Upper lobe of left lung (tissue), 6 donors: ENCODE measurements at regions not wholly inside any gene's neighbourhood (a gene's known extent, or its start where the extent isn't known, plus 50 kb on each side); places are given as distances from the start of the nearest gene placed in this dataset.

Source experiments
- ATAC-seq, 2 donors: fragments of 200-7000 bp; cut with Tn5 transposase; one replicate each; pipeline ENCODE4 v1.9.1; 2022; ENCODE audit warnings: mild to moderate bottlenecking in 2 of 2, moderate library complexity in 2 of 2; ENCODE audit not compliant: low FRiP score in 2 of 2
- DNase-seq, 2 donors: peaks; one replicate each; pipeline ENCODE4 v3.0.0-alpha.2; 2019 to 2020
- H3K27ac ChIP-seq, 4 donors: fragments of 200-600 bp; sonication (generic); one replicate each; pipeline ENCODE4 v1.5.1; 2016 to 2019
- H3K27me3 ChIP-seq, 4 donors: fragments of 200-600 bp; sonication (generic); one replicate each; pipeline ENCODE4 v1.5.1; 2017 to 2019
- H3K36me3 ChIP-seq, 4 donors: fragments of 200-600 bp; sonication (generic); one replicate each; pipeline ENCODE4 v1.5.1; 2016 to 2019
- H3K4me1 ChIP-seq, 4 donors: fragments of 200-600 bp; sonication (generic); one replicate each; pipeline ENCODE4 v1.5.1; 2018 to 2019
- H3K4me3 ChIP-seq, 4 donors: fragments of 200-600 bp; sonication (generic); one replicate each; pipeline ENCODE4 v1.5.1; 2017 to 2019; ENCODE audit warnings: mild to moderate bottlenecking in 2 of 4, moderate library complexity in 1 of 4
- H3K9me3 ChIP-seq, 4 donors: fragments of 200-600 bp; sonication (generic); one replicate each; pipeline ENCODE4 v1.5.1; 2018 to 2019
- EP300 ChIP-seq, 4 donors: sonication (generic); formaldehyde crosslinking; IDR thresholded peaks; one replicate each; pipeline ENCODE4 v1.5.1; 2017; ENCODE audit warnings: antibody characterized with exemption in 4 of 4, control low read depth in 2 of 4
- POLR2A ChIP-seq, 4 donors: fragments of 450-650 bp; IDR thresholded peaks; one replicate each; pipeline ENCODE4 v1.5.1; 2016 to 2017; ENCODE audit warnings: antibody characterized with exemption in 4 of 4, mild to moderate bottlenecking in 2 of 4
- POLR2AphosphoS5 ChIP-seq, 2 donors: sonication (generic); formaldehyde crosslinking; IDR thresholded peaks; one replicate each; pipeline ENCODE4 v1.5.1; 2017; ENCODE audit warnings: antibody characterized with exemption in 2 of 2
- WGBS, 2 donors: methylation state at CpG; one replicate each; pipeline ENCODE4 v1.1.5; 2017 to 2018; 5-methylcytosine and 5-hydroxymethylcytosine counted together
- TF ChIP-seq, protein P1 (sequence below), 6 experiments: fragments of 450-650 bp in 4 of 6; fragments of 200-600 bp in 2 of 6; sonication (generic) in 2 of 6; IDR thresholded peaks; one replicate each; pipeline ENCODE4 v1.5.1; 2016 to 2019; ENCODE audit warnings: antibody characterized with exemption in 6 of 6
- donor health status: DM: no; HTN: no; CAD: no; lungs with moderate emphysema.
- donor health status: DM: no; HTN: yes; CAD: no; lungs with severe emphysema.

GRCh38 chr15:25237291-25237978 is 201.4 kb downstream of the UBE3A start:
- Histone ChIP-seq H3K36me3 (no peaks in the 10 kb centered on the region), H3K9me3 (peaks cover 0 to 64% (median 3%) of the 10 kb centered on the region in 4 donors), H3K4me3 (no peak overlapping the region), H3K4me1 (no peaks in the 10 kb centered on the region), H3K27me3 (no peaks in the 10 kb centered on the region), H3K27ac (no peak overlapping the region)
- no peak for TF ChIP-seq POLR2A (IDR thresholded peaks at IDR 0.05)
- TF ChIP-seq POLR2AphosphoS5 (IDR thresholded peaks at IDR 0.05) = no peak
- TF ChIP-seq, protein P1, sequence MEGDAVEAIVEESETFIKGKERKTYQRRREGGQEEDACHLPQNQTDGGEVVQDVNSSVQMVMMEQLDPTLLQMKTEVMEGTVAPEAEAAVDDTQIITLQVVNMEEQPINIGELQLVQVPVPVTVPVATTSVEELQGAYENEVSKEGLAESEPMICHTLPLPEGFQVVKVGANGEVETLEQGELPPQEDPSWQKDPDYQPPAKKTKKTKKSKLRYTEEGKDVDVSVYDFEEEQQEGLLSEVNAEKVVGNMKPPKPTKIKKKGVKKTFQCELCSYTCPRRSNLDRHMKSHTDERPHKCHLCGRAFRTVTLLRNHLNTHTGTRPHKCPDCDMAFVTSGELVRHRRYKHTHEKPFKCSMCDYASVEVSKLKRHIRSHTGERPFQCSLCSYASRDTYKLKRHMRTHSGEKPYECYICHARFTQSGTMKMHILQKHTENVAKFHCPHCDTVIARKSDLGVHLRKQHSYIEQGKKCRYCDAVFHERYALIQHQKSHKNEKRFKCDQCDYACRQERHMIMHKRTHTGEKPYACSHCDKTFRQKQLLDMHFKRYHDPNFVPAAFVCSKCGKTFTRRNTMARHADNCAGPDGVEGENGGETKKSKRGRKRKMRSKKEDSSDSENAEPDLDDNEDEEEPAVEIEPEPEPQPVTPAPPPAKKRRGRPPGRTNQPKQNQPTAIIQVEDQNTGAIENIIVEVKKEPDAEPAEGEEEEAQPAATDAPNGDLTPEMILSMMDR (IDR thresholded peaks at IDR 0.05) = no peak
- no peak for TF ChIP-seq EP300 (IDR thresholded peaks at IDR 0.05)
- ATAC-seq (no peak), DNase-seq (no peak)
- WGBS, 2 donors = 83 to 85% methylated on average over 7 to 14 of the region's 14 CpGs

GRCh38 chr15:25238126-25238525 is 200.7 kb downstream of the UBE3A start:
- Histone ChIP-seq H3K27me3 (no peaks in the 10 kb centered on the region), H3K4me1 (no peaks in the 10 kb centered on the region), H3K9me3 (peaks cover 0 to 64% (median 3%) of the 10 kb centered on the region in 4 donors), H3K4me3 (no peak overlapping the region), H3K27ac (no peak overlapping the region), H3K36me3 (no peaks in the 10 kb centered on the region)
- ATAC-seq (no peak), DNase-seq (no peak)
- 90 to 93% methylated on average over 11 of the region's 11 CpGs for WGBS, 2 donors
- TF ChIP-seq EP300 (IDR thresholded peaks at IDR 0.05) (no peak), POLR2A (IDR thresholded peaks at IDR 0.05) (no peak), POLR2AphosphoS5 (IDR thresholded peaks at IDR 0.05) (no peak)
- TF ChIP-seq, protein P1 (IDR thresholded peaks at IDR 0.05) = no peak

DNA sequence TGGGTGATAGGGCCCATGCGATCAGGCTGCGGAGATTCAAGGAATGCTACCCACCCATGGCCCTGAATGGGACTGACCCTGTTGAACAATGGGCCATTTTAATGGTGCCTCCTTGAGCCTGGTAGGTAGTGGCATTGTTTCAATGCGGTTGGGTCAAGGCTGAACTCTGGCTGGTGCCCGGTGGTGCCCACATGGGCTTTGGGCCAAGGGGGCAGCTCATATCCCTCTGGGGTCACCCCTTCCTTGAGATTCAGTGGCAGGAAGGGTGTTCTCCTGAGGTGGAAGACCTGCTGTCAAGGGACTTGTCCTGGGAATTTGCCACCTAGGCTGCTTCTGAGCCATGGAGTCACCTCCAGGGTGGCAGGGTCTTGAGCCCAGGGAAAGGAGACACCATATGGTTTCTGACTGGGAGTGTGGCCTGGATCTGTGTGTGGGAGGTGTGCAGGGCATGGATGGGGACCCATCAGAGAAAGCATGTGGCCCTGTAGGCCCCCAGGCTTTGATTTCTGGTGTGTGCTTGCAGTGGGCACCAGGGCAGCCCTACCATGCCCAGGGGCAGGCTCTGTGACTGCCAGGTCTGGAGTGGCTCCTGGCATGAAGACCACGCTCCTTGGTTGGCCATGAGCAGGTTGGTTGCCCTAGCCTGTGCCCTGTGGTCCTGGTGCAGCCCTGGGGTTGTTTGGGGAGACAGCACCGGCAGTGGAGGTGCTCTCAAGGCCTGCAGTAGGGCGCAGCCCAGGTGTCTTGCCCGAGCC is 199.9 kb downstream of the UBE3A start:
- Histone ChIP-seq H3K4me3 (no peak overlapping the region), H3K9me3 (peaks cover 0 to 64% (median 3%) of the 10 kb centered on the region in 4 donors), H3K27ac (no peak overlapping the region), H3K27me3 (no peaks in the 10 kb centered on the region), H3K4me1 (no peaks in the 10 kb centered on the region), H3K36me3 (no peaks in the 10 kb centered on the region)
- WGBS, 2 donors = 86 to 100% methylated on average over 1 to 8 of the region's 8 CpGs
- ATAC-seq (no peak), DNase-seq (no peak)
- TF ChIP-seq POLR2A (IDR thresholded peaks at IDR 0.05) = no peak
- TF ChIP-seq, protein P1 (IDR thresholded peaks at IDR 0.05) = no peak
- no peak for TF ChIP-seq POLR2AphosphoS5 (IDR thresholded peaks at IDR 0.05)
- TF ChIP-seq EP300 (IDR thresholded peaks at IDR 0.05) = no peak

GRCh38 chr15:25239471-25240345 is 199.1 kb downstream of the UBE3A start:
- H3K4me1 ChIP-seq = no peaks in the 10 kb centered on the region
- ATAC-seq (no peak), DNase-seq (no peak)
- H3K27ac ChIP-seq = no peak overlapping the region
- no peaks in the 10 kb centered on the region for H3K27me3 ChIP-seq
- 83 to 91% methylated on average over 6 to 9 of the region's 9 CpGs for WGBS, 2 donors
- TF ChIP-seq, protein P1 (IDR thresholded peaks at IDR 0.05) = no peak
- TF ChIP-seq POLR2AphosphoS5 (IDR thresholded peaks at IDR 0.05) (no peak), EP300 (IDR thresholded peaks at IDR 0.05) (no peak), POLR2A (IDR thresholded peaks at IDR 0.05) (no peak)
- H3K9me3 ChIP-seq = peaks cover 0 to 57% (median 0%) of the 10 kb centered on the region in 4 donors
- no peaks in the 10 kb centered on the region for H3K36me3 ChIP-seq
- H3K4me3 ChIP-seq = no peak overlapping the region
